ENCODE measurements at regions not wholly inside any gene's neighbourhood (a gene's known extent, or its start where the extent isn't known, plus 50 kb on each side); places are given as distances from the start of the nearest gene placed in this dataset.
A peak's percentile ranks its signal among the peaks of the same experiment; 100 is the strongest.

GRCh38 chr5:143892271-143892670 lies 80.3 kb downstream of the HMHB1 start:
- CTCF ChIA-PET = interaction anchor here (1.1 to 2.0 kb wide), 2 partner anchors 23 to 76 kb away, joined by 3 to 4 read pairs; no protein-coding TSS in a partner anchor
- no peaks in the 10 kb centered on the region for H4K20me1 ChIP-seq (ENCODE audit: insufficient read depth)
- POLR2A ChIA-PET = no interaction called here

GRCh38 chr5:143892908-143893307 lies 80.9 kb downstream of the HMHB1 start:
- H3K79me2 ChIP-seq (ENCODE audit: insufficient read depth) = no peaks in the 10 kb centered on the region
- POLR2A ChIA-PET = no interaction called here
- 77% methylated on average over 2 of the region's 2 CpGs for WGBS (ENCODE audit: low lambda C conversion rate)
- peaks cover 10 to 48% of the 10 kb centered on the region in 2 experiments for H3K4me1 ChIP-seq (ENCODE audit: control insufficient read depth in 1 of 2, insufficient read depth in 2 of 2, low read depth in 1 of 2, low read length in 1 of 2)
- TF ChIP-seq CTCF (IDR thresholded peaks at IDR 0.05) (no peak), POLR2AphosphoS5 (IDR thresholded peaks at IDR 0.05; ENCODE audit: low read depth, low read length) (no peak), REST (IDR thresholded peaks at IDR 0.05; ENCODE audit: low read depth, low read length) (no peak), RXRA (IDR thresholded peaks at IDR 0.05; ENCODE audit: borderline replicate concordance, low read depth) (no peak), ZBTB33 (IDR thresholded peaks at IDR 0.05; ENCODE audit: borderline replicate concordance, low read depth) (no peak), FOSL2 (IDR thresholded peaks at IDR 0.05; ENCODE audit: borderline replicate concordance, low read depth) (no peak), SIN3A (IDR thresholded peaks at IDR 0.05; ENCODE audit: borderline replicate concordance, low read depth, low read length) (no peak), RCOR1 (IDR thresholded peaks at IDR 0.05; ENCODE audit: low read length) (no peak), TCF12 (IDR thresholded peaks at IDR 0.05) (no peak)
- H2AFZ ChIP-seq (ENCODE audit: low read depth) = no peak overlapping the region
- H3K27me3 ChIP-seq (ENCODE audit: insufficient read depth) = no peaks in the 10 kb centered on the region
- DNase-seq = no peak
- no peak overlapping the region for H3K9ac ChIP-seq
- no peaks in the 10 kb centered on the region for H3K36me3 ChIP-seq (replicated peaks in 1 of 2; ENCODE audit: control insufficient read depth in 1 of 2, insufficient read depth in 2 of 2, low read length in 1 of 2)
- H3K9me2 ChIP-seq = no peaks in the 10 kb centered on the region
- H3K4me2 ChIP-seq = no peak overlapping the region
- H3F3A ChIP-seq (replicated peaks; ENCODE audit: insufficient read depth) = peaks cover 16% of the 10 kb centered on the region
- H3K27ac ChIP-seq (ENCODE audit: low read depth in 2 of 2, low read length in 1 of 2) = peak overlapping the region in 1 of 2 experiments; percentile 78; a peak in 2 of 4 replicates
- H3K9me3 ChIP-seq = no peaks in the 10 kb centered on the region
- no peak overlapping the region for H3K4me3 ChIP-seq (ENCODE audit: low read depth in 2 of 2, low read length in 1 of 2)
- CTCF ChIA-PET = interaction anchor here (1.1 to 2.0 kb wide), 2 partner anchors 23 to 76 kb away, joined by 3 to 4 read pairs; no protein-coding TSS in a partner anchor
- no peaks in the 10 kb centered on the region for H4K20me1 ChIP-seq (ENCODE audit: insufficient read depth)

More at GRCh38 chr5:143892271-143892670, 80.3 kb downstream of the HMHB1 start:
- Histone ChIP-seq H3K9ac (no peak overlapping the region), H3K27ac (ENCODE audit: low read depth in 2 of 2, low read length in 1 of 2) (peak overlapping the region in 1 of 2 experiments; percentile 78; a peak in 2 of 4 replicates), H3K27me3 (ENCODE audit: insufficient read depth) (no peaks in the 10 kb centered on the region), H3K4me1 (ENCODE audit: control insufficient read depth in 1 of 2, insufficient read depth in 2 of 2, low read depth in 1 of 2, low read length in 1 of 2) (peaks cover 16 to 46% of the 10 kb centered on the region in 2 experiments), H2AFZ (ENCODE audit: low read depth) (no peak overlapping the region), H3K9me3 (no peaks in the 10 kb centered on the region), H3F3A (replicated peaks; ENCODE audit: insufficient read depth) (peaks cover 22% of the 10 kb centered on the region), H3K9me2 (no peaks in the 10 kb centered on the region), H3K79me2 (ENCODE audit: insufficient read depth) (no peaks in the 10 kb centered on the region), H3K4me3 (ENCODE audit: low read depth in 2 of 2, low read length in 1 of 2) (no peak overlapping the region), H3K4me2 (no peak overlapping the region), H3K36me3 (replicated peaks in 1 of 2; ENCODE audit: control insufficient read depth in 1 of 2, insufficient read depth in 2 of 2, low read length in 1 of 2) (no peaks in the 10 kb centered on the region)
- TF ChIP-seq USF2 (IDR thresholded peaks at IDR 0.05; ENCODE audit: borderline replicate concordance, low read depth, low read length) (no peak), SIN3A (IDR thresholded peaks at IDR 0.05; ENCODE audit: borderline replicate concordance, low read depth, low read length) (no peak), EP300 (IDR thresholded peaks at IDR 0.05; ENCODE audit: borderline replicate concordance in 1 of 2, low read depth in 1 of 2, low read length in 1 of 2) (peak in 1 of 2 experiments; percentile 32; a peak in 1 of 4 replicates), USF1 (IDR thresholded peaks at IDR 0.05; ENCODE audit: borderline replicate concordance, low read depth) (no peak), MAX (IDR thresholded peaks at IDR 0.05; ENCODE audit: low read depth) (no peak), RFX5 (IDR thresholded peaks at IDR 0.05; ENCODE audit: low read length) (no peak), TCF12 (IDR thresholded peaks at IDR 0.05) (peak; percentile 47; the same call in 1 of the 2 replicates), SMC3 (IDR thresholded peaks at IDR 0.05; ENCODE audit: low read depth, low read length) (no peak), GABPA (IDR thresholded peaks at IDR 0.05; ENCODE audit: low read depth) (no peak)
- DNase-seq = no peak
- WGBS (ENCODE audit: low lambda C conversion rate) = 79% methylated on average over 1 of the region's 1 CpG
